Neural cell (in vitro differentiated cells): ENCODE measurements at regions not wholly inside any gene's neighbourhood (a gene's known extent, or its start where the extent isn't known, plus 50 kb on each side); places are given as distances from the start of the nearest gene placed in this dataset.

ENCODE experiments used
- H2AFZ ChIP-seq: fragments of 200-600, 300-800 bp; sonication (generic), shearing (Covaris generic); 2 replicates; pipeline ENCODE4 v1.6.0; 2014; ENCODE audit warnings: low read depth, mild to moderate bottlenecking, antibody characterized with exemption, low read length, moderate library complexity
- H3F3A ChIP-seq: fragments of 200-600 bp; shearing (Covaris generic); 2 replicates; pipeline ENCODE4 v1.6.1; 2016; ENCODE audit warnings: mild to moderate bottlenecking, moderate library complexity, mixed read lengths, antibody characterized with exemption, low read length; ENCODE audit not compliant: insufficient read depth, poor library complexity, severe bottlenecking
- H3K27ac ChIP-seq: fragments of 200-600, 300-800 bp; sonication (generic), shearing (Covaris generic); 2 replicates; pipeline ENCODE4 v1.5.1; 2014; ENCODE audit warnings: mild to moderate bottlenecking, low read length, moderate library complexity
- H3K27me3 ChIP-seq: fragments of 300-800, 200-600 bp; sonication (generic), shearing (Covaris generic); 2 replicates; pipeline ENCODE4 v1.6.0; 2014; ENCODE audit warnings: mild to moderate bottlenecking, low read depth, low read length, moderate library complexity; ENCODE audit not compliant: insufficient read depth
- H3K36me3 ChIP-seq: fragments of 300-800, 200-600 bp; sonication (generic), shearing (Covaris generic); 2 replicates; pipeline ENCODE4 v1.5.1; 2014; ENCODE audit warnings: mild to moderate bottlenecking, antibody characterized with exemption, low read length, moderate library complexity; ENCODE audit not compliant: insufficient read depth
- H3K4me2 ChIP-seq: fragments of 300-800, 200-600 bp; sonication (generic), shearing (Covaris generic); 2 replicates; pipeline ENCODE4 v1.6.0; 2014; ENCODE audit warnings: mild to moderate bottlenecking, low read length
- H3K4me3 ChIP-seq: fragments of 300-800, 200-600 bp; sonication (generic), shearing (Covaris generic); 2 replicates; pipeline ENCODE4 v1.5.1; 2014; ENCODE audit warnings: mild to moderate bottlenecking, low read length, moderate library complexity
- H3K79me2 ChIP-seq: fragments of 200-600 bp; shearing (Covaris generic); replicated peaks from 2 replicates; pipeline ENCODE4 v1.6.0; 2014; ENCODE audit warnings: mild to moderate bottlenecking, low read length, moderate library complexity; ENCODE audit not compliant: insufficient read depth
- H3K9ac ChIP-seq: fragments of 300-800, 200-600 bp; sonication (generic), shearing (Covaris generic); 2 replicates; pipeline ENCODE4 v1.6.1; 2016; ENCODE audit warnings: mild to moderate bottlenecking, low read length, mixed read lengths
- H3K9me2 ChIP-seq: fragments of 200-600 bp; shearing (Covaris generic); 2 replicates; pipeline ENCODE4 v1.6.1; 2016; ENCODE audit warnings: mild to moderate bottlenecking, low read length, mixed read lengths; ENCODE audit not compliant: insufficient read depth
- H3K9me3 ChIP-seq: fragments of 200-600, 300-800 bp; sonication (generic), shearing (Covaris generic); 2 replicates; pipeline ENCODE4 v1.6.1; 2016; ENCODE audit warnings: mild to moderate bottlenecking, mixed run types, low read length, moderate library complexity, mixed read lengths
- H4K20me1 ChIP-seq: fragments of 200-600 bp; shearing (Covaris generic); 2 replicates; pipeline ENCODE4 v1.6.1; 2016; ENCODE audit warnings: mild to moderate bottlenecking, mixed run types; ENCODE audit not compliant: insufficient read depth
- EP300 ChIP-seq: fragments of 450-650 bp; conservative IDR thresholded peaks from 2 replicates; pipeline ENCODE4 v1.6.1; 2014; ENCODE audit warnings: antibody characterized with exemption, mild to moderate bottlenecking, moderate library complexity; ENCODE audit not compliant: poor library complexity, severe bottlenecking
- EZH2 ChIP-seq: fragments of 200-600, 300-800 bp; shearing (Covaris generic), sonication (generic); IDR thresholded peaks from 2 replicates; pipeline ENCODE4 v1.6.1; 2014; ENCODE audit warnings: antibody characterized with exemption, low read length, borderline replicate concordance, mild to moderate bottlenecking; ENCODE audit not compliant: insufficient read depth, poor library complexity, severe bottlenecking
- MXI1 ChIP-seq: fragments of 450-650 bp; conservative IDR thresholded peaks from 2 replicates; pipeline ENCODE4 v1.6.1; 2014; ENCODE audit warnings: antibody characterized with exemption, mild to moderate bottlenecking; ENCODE audit not compliant: poor library complexity, severe bottlenecking
- POLR2AphosphoS5 ChIP-seq: IDR thresholded peaks from 2 replicates; pipeline ENCODE4 v1.6.1; 2012
- RAD21 ChIP-seq: fragments of 450-650 bp; conservative IDR thresholded peaks from 2 replicates; pipeline ENCODE4 v1.6.1; 2014; ENCODE audit warnings: antibody characterized with exemption, mild to moderate bottlenecking, moderate library complexity
- SMC3 ChIP-seq: fragments of 450-650 bp; conservative IDR thresholded peaks from 2 replicates; pipeline ENCODE4 v1.6.1; 2014; ENCODE audit warnings: antibody characterized with exemption, mild to moderate bottlenecking, moderate library complexity; ENCODE audit not compliant: poor library complexity
- TAF1 ChIP-seq: IDR thresholded peaks from 2 replicates; pipeline ENCODE4 v1.6.1; 2012; ENCODE audit warnings: low read depth
- TF ChIP-seq, protein P1 (sequence below): IDR thresholded peaks from 2 replicates; pipeline ENCODE4 v1.6.1; 2012; ENCODE audit warnings: borderline replicate concordance
- TF ChIP-seq, protein P2 (sequence below): fragments of 450-650 bp; IDR thresholded peaks from 2 replicates; pipeline ENCODE4 v1.5.1; 2014; ENCODE audit warnings: antibody characterized with exemption, mild to moderate bottlenecking, moderate library complexity; ENCODE audit not compliant: poor library complexity, severe bottlenecking

DNA sequence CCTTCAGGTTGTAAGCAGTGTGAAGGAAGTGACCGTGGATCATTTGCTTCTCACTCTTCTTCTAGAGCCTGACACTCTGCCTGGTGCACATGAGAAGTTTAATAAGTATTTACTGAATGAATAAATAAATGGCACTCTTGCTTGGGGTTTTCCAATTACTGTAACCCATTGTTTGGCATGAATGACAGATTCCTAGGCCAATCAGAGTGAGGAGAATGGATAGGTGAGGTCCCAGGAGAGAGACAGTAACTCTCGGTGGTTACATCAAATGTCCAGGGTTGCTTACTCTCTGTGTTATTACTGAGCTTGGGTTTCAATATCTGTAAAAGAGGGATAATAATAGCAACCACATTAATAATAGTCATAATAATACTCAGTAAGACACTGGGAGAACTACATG is 204.2 kb upstream of the ISX start:
- Histone ChIP-seq H3K27me3 (no peaks in the 10 kb centered on the region), H3K36me3 (no peaks in the 10 kb centered on the region), H3K4me2 (no peak overlapping the region), H3K4me3 (no peak overlapping the region), H3K9me2 (no peaks in the 10 kb centered on the region), H3K9ac (no peak overlapping the region), H2AFZ (no peak overlapping the region), H3K9me3 (no peaks in the 10 kb centered on the region), H3K27ac (no peak overlapping the region), H3K79me2 (no peaks in the 10 kb centered on the region), H4K20me1 (no peaks in the 10 kb centered on the region), H3F3A (no peaks in the 10 kb centered on the region)
- TF ChIP-seq POLR2AphosphoS5 (no peak), TAF1 (no peak), RAD21 (no peak), MXI1 (no peak)
- TF ChIP-seq, protein P1, sequence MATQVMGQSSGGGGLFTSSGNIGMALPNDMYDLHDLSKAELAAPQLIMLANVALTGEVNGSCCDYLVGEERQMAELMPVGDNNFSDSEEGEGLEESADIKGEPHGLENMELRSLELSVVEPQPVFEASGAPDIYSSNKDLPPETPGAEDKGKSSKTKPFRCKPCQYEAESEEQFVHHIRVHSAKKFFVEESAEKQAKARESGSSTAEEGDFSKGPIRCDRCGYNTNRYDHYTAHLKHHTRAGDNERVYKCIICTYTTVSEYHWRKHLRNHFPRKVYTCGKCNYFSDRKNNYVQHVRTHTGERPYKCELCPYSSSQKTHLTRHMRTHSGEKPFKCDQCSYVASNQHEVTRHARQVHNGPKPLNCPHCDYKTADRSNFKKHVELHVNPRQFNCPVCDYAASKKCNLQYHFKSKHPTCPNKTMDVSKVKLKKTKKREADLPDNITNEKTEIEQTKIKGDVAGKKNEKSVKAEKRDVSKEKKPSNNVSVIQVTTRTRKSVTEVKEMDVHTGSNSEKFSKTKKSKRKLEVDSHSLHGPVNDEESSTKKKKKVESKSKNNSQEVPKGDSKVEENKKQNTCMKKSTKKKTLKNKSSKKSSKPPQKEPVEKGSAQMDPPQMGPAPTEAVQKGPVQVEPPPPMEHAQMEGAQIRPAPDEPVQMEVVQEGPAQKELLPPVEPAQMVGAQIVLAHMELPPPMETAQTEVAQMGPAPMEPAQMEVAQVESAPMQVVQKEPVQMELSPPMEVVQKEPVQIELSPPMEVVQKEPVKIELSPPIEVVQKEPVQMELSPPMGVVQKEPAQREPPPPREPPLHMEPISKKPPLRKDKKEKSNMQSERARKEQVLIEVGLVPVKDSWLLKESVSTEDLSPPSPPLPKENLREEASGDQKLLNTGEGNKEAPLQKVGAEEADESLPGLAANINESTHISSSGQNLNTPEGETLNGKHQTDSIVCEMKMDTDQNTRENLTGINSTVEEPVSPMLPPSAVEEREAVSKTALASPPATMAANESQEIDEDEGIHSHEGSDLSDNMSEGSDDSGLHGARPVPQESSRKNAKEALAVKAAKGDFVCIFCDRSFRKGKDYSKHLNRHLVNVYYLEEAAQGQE = no peak

DNA sequence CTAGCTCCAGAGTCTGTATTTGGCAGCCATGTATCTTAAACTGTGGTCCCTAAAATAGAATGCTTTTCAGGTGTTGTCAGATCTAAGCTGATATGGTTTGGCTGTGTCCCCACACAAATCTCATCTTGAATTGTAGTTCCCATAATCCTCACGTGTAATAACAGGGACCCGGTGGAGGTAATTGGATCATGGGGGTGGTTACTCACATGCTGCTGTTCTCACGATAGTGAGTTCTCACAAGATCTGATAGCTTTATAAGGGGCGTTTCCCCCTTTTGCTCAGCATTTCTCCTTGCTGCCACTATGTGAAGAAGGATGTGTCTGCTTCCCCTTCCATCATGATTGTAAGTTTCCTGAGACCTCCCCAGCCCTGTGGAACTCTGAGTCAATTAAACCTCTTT is 199.9 kb upstream of the ISX start:
- no peak for TF ChIP-seq EP300
- no peak for TF ChIP-seq MXI1
- no peak for TF ChIP-seq TAF1
- TF ChIP-seq, protein P1 = no peak
- no peak for TF ChIP-seq SMC3
- TF ChIP-seq, protein P2, sequence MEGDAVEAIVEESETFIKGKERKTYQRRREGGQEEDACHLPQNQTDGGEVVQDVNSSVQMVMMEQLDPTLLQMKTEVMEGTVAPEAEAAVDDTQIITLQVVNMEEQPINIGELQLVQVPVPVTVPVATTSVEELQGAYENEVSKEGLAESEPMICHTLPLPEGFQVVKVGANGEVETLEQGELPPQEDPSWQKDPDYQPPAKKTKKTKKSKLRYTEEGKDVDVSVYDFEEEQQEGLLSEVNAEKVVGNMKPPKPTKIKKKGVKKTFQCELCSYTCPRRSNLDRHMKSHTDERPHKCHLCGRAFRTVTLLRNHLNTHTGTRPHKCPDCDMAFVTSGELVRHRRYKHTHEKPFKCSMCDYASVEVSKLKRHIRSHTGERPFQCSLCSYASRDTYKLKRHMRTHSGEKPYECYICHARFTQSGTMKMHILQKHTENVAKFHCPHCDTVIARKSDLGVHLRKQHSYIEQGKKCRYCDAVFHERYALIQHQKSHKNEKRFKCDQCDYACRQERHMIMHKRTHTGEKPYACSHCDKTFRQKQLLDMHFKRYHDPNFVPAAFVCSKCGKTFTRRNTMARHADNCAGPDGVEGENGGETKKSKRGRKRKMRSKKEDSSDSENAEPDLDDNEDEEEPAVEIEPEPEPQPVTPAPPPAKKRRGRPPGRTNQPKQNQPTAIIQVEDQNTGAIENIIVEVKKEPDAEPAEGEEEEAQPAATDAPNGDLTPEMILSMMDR = no peak
- TF ChIP-seq POLR2AphosphoS5 = no peak
- no peak for TF ChIP-seq EZH2
- TF ChIP-seq RAD21 = no peak
- H3F3A ChIP-seq = no peaks in the 10 kb centered on the region
- no peaks in the 10 kb centered on the region for H3K9me2 ChIP-seq
- no peaks in the 10 kb centered on the region for H3K79me2 ChIP-seq
- H3K9me3 ChIP-seq = no peaks in the 10 kb centered on the region
- H3K27me3 ChIP-seq = no peaks in the 10 kb centered on the region
- no peak overlapping the region for H2AFZ ChIP-seq
- H4K20me1 ChIP-seq = no peaks in the 10 kb centered on the region
- no peak overlapping the region for H3K9ac ChIP-seq
- H3K4me2 ChIP-seq = no peak overlapping the region
- no peak overlapping the region for H3K4me3 ChIP-seq
- H3K36me3 ChIP-seq = no peaks in the 10 kb centered on the region
- no peak overlapping the region for H3K27ac ChIP-seq
